H9 (cell line): ENCODE measurements at regions not wholly inside any gene's neighbourhood (a gene's known extent, or its start where the extent isn't known, plus 50 kb on each side); places are given as distances from the start of the nearest gene placed in this dataset.

Experiments
- DNase-seq: peaks from one replicate; pipeline ENCODE4 v3.0.0-alpha.2; 2017
- H2AFZ ChIP-seq: one replicate; pipeline ENCODE4 v1.6.1; 2013; ENCODE audit warnings: mild to moderate bottlenecking, low read length, control low read depth, moderate library complexity
- H2AK5ac ChIP-seq: 2 replicates; pipeline ENCODE4 v1.6.1; 2013; ENCODE audit warnings: low read length, control low read depth, mixed read lengths; ENCODE audit not compliant: insufficient read length
- H2BK120ac ChIP-seq: one replicate; pipeline ENCODE4 v1.6.1; 2013; ENCODE audit warnings: low read depth, mild to moderate bottlenecking, low read length, control low read depth, inconsistent platforms; ENCODE audit not compliant: poor library complexity, severe bottlenecking
- H2BK12ac ChIP-seq: 2 replicates; pipeline ENCODE4 v1.6.1; 2013; ENCODE audit warnings: low read length, control low read depth, mixed read lengths, low read depth; ENCODE audit not compliant: insufficient read length
- H2BK15ac ChIP-seq: 2 replicates; pipeline ENCODE4 v1.6.1; 2013; ENCODE audit warnings: low read depth, low read length, control low read depth
- H2BK20ac ChIP-seq: one replicate; pipeline ENCODE4 v1.6.1; 2013; ENCODE audit warnings: low read depth, mild to moderate bottlenecking, low read length, control low read depth, inconsistent platforms; ENCODE audit not compliant: poor library complexity, severe bottlenecking
- H2BK5ac ChIP-seq: 2 replicates; pipeline ENCODE4 v1.6.1; 2013; ENCODE audit warnings: low read length, control low read depth, mixed read lengths; ENCODE audit not compliant: insufficient read length
- H3K14ac ChIP-seq: 2 replicates; pipeline ENCODE4 v1.6.1; 2013; ENCODE audit warnings: low read length, control low read depth; ENCODE audit not compliant: insufficient read depth
- H3K18ac ChIP-seq: 2 replicates; pipeline ENCODE4 v1.6.1; 2013; ENCODE audit warnings: low read depth, mild to moderate bottlenecking, mixed read lengths, low read length, control low read depth; ENCODE audit not compliant: insufficient read length
- H3K23ac ChIP-seq: 2 replicates; pipeline ENCODE4 v1.6.1; 2013; ENCODE audit warnings: low read length, control low read depth, mixed read lengths, low read depth; ENCODE audit not compliant: insufficient read length
- H3K23me2 ChIP-seq: 2 replicates; pipeline ENCODE4 v1.6.1; 2013; ENCODE audit warnings: low read depth, mild to moderate bottlenecking, mixed read lengths, low read length, control low read depth; ENCODE audit not compliant: insufficient read length, poor library complexity, severe bottlenecking
- H3K27ac ChIP-seq: 2 replicates; pipeline ENCODE4 v1.5.1; 2013; ENCODE audit warnings: low read length, control low read depth, mixed read lengths, low read depth; ENCODE audit not compliant: insufficient read length
- H3K27me3 ChIP-seq: 2 replicates; pipeline ENCODE4 v1.6.1; 2013; ENCODE audit warnings: low read length, control low read depth, inconsistent platforms; ENCODE audit not compliant: insufficient read depth
- H3K4ac ChIP-seq: 2 replicates; pipeline ENCODE4 v1.6.1; 2013; ENCODE audit warnings: low read depth, mild to moderate bottlenecking, control low read depth, inconsistent platforms, low read length, moderate library complexity
- H3K4me1 ChIP-seq: 2 replicates; pipeline ENCODE4 v1.6.1; 2013; ENCODE audit warnings: low read length, control low read depth, inconsistent platforms; ENCODE audit not compliant: insufficient read depth
- H3K4me2 ChIP-seq: 2 replicates; pipeline ENCODE4 v1.6.1; 2013; ENCODE audit warnings: low read length, control low read depth, mixed read lengths; ENCODE audit not compliant: insufficient read length, insufficient read depth
- H3K56ac ChIP-seq: 2 replicates; pipeline ENCODE4 v1.6.1; 2013; ENCODE audit warnings: low read depth, mild to moderate bottlenecking, mixed read lengths, low read length, control low read depth; ENCODE audit not compliant: insufficient read length
- H3K79me1 ChIP-seq: 2 replicates; pipeline ENCODE4 v1.6.1; 2013; ENCODE audit warnings: low read depth, mild to moderate bottlenecking, moderate library complexity, low read length, control low read depth, inconsistent platforms; ENCODE audit not compliant: insufficient read depth, poor library complexity, severe bottlenecking
- H3K79me2 ChIP-seq: 2 replicates; pipeline ENCODE4 v1.6.1; 2013; ENCODE audit warnings: low read length, control low read depth, inconsistent platforms; ENCODE audit not compliant: insufficient read depth
- H3K9ac ChIP-seq: 2 replicates; pipeline ENCODE4 v1.6.1; 2013; ENCODE audit warnings: low read length, control low read depth, mixed read lengths; ENCODE audit not compliant: insufficient read length; ENCODE audit errors: extremely low read depth
- H3K9me3 ChIP-seq: one replicate; pipeline ENCODE4 v1.6.1; 2013; ENCODE audit warnings: low read depth, low read length, inconsistent platforms; ENCODE audit not compliant: control insufficient read depth
- H3T11ph ChIP-seq: one replicate; pipeline ENCODE4 v1.6.1; 2013; ENCODE audit warnings: mild to moderate bottlenecking, low read length, control low read depth, inconsistent platforms
- H4K20me1 ChIP-seq: one replicate; pipeline ENCODE4 v1.6.1; 2013; ENCODE audit not compliant: control insufficient read depth, insufficient read length, insufficient read depth
- H4K5ac ChIP-seq: 2 replicates; pipeline ENCODE4 v1.6.1; 2013; ENCODE audit warnings: low read depth, mild to moderate bottlenecking, mixed read lengths, low read length, control low read depth; ENCODE audit not compliant: insufficient read length
- H4K8ac ChIP-seq: replicated peaks from 2 replicates; pipeline ENCODE4 v1.6.1; 2013; ENCODE audit warnings: low read length, control low read depth, mixed read lengths, low read depth; ENCODE audit not compliant: insufficient read length
- H4K91ac ChIP-seq: 2 replicates; pipeline ENCODE4 v1.6.1; 2013; ENCODE audit warnings: low read depth, mild to moderate bottlenecking, moderate library complexity, mixed read lengths, low read length, control low read depth; ENCODE audit not compliant: insufficient read length
- H3K27ac Mint-ChIP-seq, 3 experiments: 2 replicates in 2 of 3; 3 replicates in 1 of 3; pipeline ENCODE4 v1.8.0; 2020 to 2021; ENCODE audit warnings: mixed read lengths in 3 of 3, mild to moderate bottlenecking in 1 of 3, moderate library complexity in 1 of 3
- H3K27me3 Mint-ChIP-seq: 2 replicates; pipeline ENCODE4 v1.8.0; 2021; ENCODE audit warnings: low read depth, mild to moderate bottlenecking, moderate library complexity, mixed read lengths
- H3K36me3 Mint-ChIP-seq, 3 experiments: 2 replicates in 2 of 3; 3 replicates in 1 of 3; pipeline ENCODE4 v1.8.0; 2020 to 2021; ENCODE audit warnings: low read depth in 3 of 3, mixed read lengths in 3 of 3; ENCODE audit not compliant: insufficient read depth in 1 of 3
- H3K4me1 Mint-ChIP-seq, 2 experiments: 2 replicates each; pipeline ENCODE4 v1.8.0; 2020; ENCODE audit warnings: mixed read lengths in 2 of 2
- H3K4me3 Mint-ChIP-seq, 2 experiments: 2 replicates in 1 of 2; 3 replicates in 1 of 2; pipeline ENCODE4 v1.8.0; 2020 to 2021; ENCODE audit warnings: mild to moderate bottlenecking in 2 of 2, mixed read lengths in 2 of 2, moderate library complexity in 1 of 2
- H3K9me3 Mint-ChIP-seq, 2 experiments: 2 replicates in 1 of 2; 3 replicates in 1 of 2; pipeline ENCODE4 v1.8.0; 2020; ENCODE audit warnings: mild to moderate bottlenecking in 2 of 2, mixed read lengths in 2 of 2, moderate library complexity in 1 of 2
- WGBS: extraction: QIAGEN DNeasy Blood & Tissue Kit; methylation state at CpG from one replicate; pipeline ENCODE4 v1.1.7; 2013; ENCODE audit warnings: missing lambda C conversion rate, low lambda C conversion rate, mixed read lengths; ENCODE audit not compliant: insufficient read length; ENCODE audit errors: extremely low coverage; 5-methylcytosine and 5-hydroxymethylcytosine counted together
- TF ChIP-seq, protein P1 (sequence below): fragments of 200-600 bp; sonication (generic); conservative IDR thresholded peaks from 3 replicates; pipeline ENCODE4 v1.8.0; 2021; ENCODE audit warnings: antibody characterized with exemption, mild to moderate bottlenecking

DNA sequence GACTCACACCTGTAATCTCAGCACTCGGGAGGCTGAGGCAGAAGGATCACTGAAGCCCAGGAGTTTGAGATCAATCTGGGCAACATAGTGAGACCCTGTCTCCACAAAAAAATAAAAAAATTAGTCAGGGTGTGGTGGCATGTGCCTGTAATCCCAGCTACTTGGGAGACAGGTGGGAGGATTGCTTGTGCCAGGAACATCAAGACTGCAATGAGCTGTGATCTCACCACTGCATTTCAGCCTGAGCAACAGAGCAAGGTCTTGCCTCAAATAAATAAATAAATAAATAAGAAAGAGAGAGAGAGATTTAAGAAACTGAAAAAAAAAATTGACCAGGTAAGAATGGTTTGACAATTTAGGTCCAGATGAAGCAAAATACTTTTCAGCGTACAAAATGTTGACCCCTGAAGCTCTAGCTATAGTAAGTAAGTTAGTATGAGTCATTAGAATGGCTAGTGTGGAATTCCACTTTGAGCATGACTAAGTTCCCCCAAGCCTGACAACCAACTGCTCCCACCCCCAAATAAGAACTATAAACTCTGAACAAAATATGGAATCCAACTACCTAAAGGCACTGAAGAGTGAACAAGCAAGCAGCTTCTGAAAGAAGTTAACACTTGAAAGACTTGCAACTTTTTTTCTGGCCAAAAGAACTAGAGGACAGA is 217.8 kb upstream of the TLE4 start:
- no peak overlapping the region for H2AK5ac ChIP-seq
- H3K23me2 ChIP-seq: no peaks in the 10 kb centered on the region
- H2BK12ac ChIP-seq: no peak overlapping the region
- no peak overlapping the region for H3K27ac ChIP-seq
- DNase-seq: no peak
- no peak overlapping the region for H4K5ac ChIP-seq
- TF ChIP-seq, protein P1, sequence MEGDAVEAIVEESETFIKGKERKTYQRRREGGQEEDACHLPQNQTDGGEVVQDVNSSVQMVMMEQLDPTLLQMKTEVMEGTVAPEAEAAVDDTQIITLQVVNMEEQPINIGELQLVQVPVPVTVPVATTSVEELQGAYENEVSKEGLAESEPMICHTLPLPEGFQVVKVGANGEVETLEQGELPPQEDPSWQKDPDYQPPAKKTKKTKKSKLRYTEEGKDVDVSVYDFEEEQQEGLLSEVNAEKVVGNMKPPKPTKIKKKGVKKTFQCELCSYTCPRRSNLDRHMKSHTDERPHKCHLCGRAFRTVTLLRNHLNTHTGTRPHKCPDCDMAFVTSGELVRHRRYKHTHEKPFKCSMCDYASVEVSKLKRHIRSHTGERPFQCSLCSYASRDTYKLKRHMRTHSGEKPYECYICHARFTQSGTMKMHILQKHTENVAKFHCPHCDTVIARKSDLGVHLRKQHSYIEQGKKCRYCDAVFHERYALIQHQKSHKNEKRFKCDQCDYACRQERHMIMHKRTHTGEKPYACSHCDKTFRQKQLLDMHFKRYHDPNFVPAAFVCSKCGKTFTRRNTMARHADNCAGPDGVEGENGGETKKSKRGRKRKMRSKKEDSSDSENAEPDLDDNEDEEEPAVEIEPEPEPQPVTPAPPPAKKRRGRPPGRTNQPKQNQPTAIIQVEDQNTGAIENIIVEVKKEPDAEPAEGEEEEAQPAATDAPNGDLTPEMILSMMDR: no peak
- no peaks in the 10 kb centered on the region for H3K79me2 ChIP-seq
- H3K9me3 Mint-ChIP-seq: no peaks in the 10 kb centered on the region; a peak in 1 of 5 replicates
- H3K36me3 Mint-ChIP-seq: no peaks in the 10 kb centered on the region
- no peak overlapping the region for H3K27ac Mint-ChIP-seq
- no peak overlapping the region for H3K4me3 Mint-ChIP-seq
- no peak overlapping the region for H2AFZ ChIP-seq
- H3K14ac ChIP-seq: no peak overlapping the region
- H2BK120ac ChIP-seq: no peak overlapping the region
- no peaks in the 10 kb centered on the region for H3K79me1 ChIP-seq
- H2BK15ac ChIP-seq: no peak overlapping the region
- no peak overlapping the region for H3K4ac ChIP-seq
- H4K8ac ChIP-seq: no peak overlapping the region
- H3K23ac ChIP-seq: no peak overlapping the region
- no peak overlapping the region for H3K4me2 ChIP-seq
- no peak overlapping the region for H3K18ac ChIP-seq
- WGBS: no CpG with 5 or more reads among the region's 2 CpGs
- no peaks in the 10 kb centered on the region; the same call in 1 of the 2 replicates for H3K4me1 ChIP-seq
- peaks cover 5 to 13% of the 10 kb centered on the region in 2 experiments for H3K4me1 Mint-ChIP-seq
- no peaks in the 10 kb centered on the region for H4K20me1 ChIP-seq
- H2BK20ac ChIP-seq: no peak overlapping the region
- H4K91ac ChIP-seq: no peak overlapping the region
- H3K27me3 Mint-ChIP-seq: peaks cover 14% of the 10 kb centered on the region
- no peak overlapping the region for H3T11ph ChIP-seq
- no peak overlapping the region for H3K9ac ChIP-seq
- H2BK5ac ChIP-seq: no peak overlapping the region
- no peaks in the 10 kb centered on the region for H3K9me3 ChIP-seq
- H3K56ac ChIP-seq: no peak overlapping the region
- no peaks in the 10 kb centered on the region for H3K27me3 ChIP-seq
